22Rv1 (cell line): ENCODE measurements at regions not wholly inside any gene's neighbourhood (a gene's known extent, or its start where the extent isn't known, plus 50 kb on each side); places are given as distances from the start of the nearest gene placed in this dataset.

Source experiments
- CTCF ChIP-seq: fragments of 450-650 bp; IDR thresholded peaks from 2 replicates; pipeline ENCODE4 v1.5.1; 2017; ENCODE audit warnings: mild to moderate bottlenecking
- ZFX ChIP-seq: fragments of 450-650 bp; IDR thresholded peaks from 2 replicates; pipeline ENCODE4 v1.6.1; 2017; ENCODE audit warnings: antibody characterized with exemption, borderline replicate concordance

- TF ChIP-seq CTCF, result no peak
- TF ChIP-seq ZFX, result no peak
Measured at GRCh38 chr14:87430214-87430613, 562.8 kb downstream of the GALC start.
